ENCODE measurements at regions not wholly inside any gene's neighbourhood (a gene's known extent, or its start where the extent isn't known, plus 50 kb on each side); places are given as distances from the start of the nearest gene placed in this dataset.

- H3K4me1 ChIP-seq (ENCODE audit: control insufficient read depth in 1 of 2, insufficient read depth in 1 of 2, low read depth in 1 of 2, low read length in 1 of 2), result no peaks in the 10 kb centered on the region
- H3K36me3 ChIP-seq, result no peaks in the 10 kb centered on the region
- H3K4me3 ChIP-seq (ENCODE audit: low read depth in 1 of 2, low read length in 1 of 2), result no peak overlapping the region
- no peaks in the 10 kb centered on the region for H3K9me3 ChIP-seq
- H3K27me3 ChIP-seq, result no peaks in the 10 kb centered on the region
- H3K27ac ChIP-seq, result no peak overlapping the region
- TF ChIP-seq, protein P1, sequence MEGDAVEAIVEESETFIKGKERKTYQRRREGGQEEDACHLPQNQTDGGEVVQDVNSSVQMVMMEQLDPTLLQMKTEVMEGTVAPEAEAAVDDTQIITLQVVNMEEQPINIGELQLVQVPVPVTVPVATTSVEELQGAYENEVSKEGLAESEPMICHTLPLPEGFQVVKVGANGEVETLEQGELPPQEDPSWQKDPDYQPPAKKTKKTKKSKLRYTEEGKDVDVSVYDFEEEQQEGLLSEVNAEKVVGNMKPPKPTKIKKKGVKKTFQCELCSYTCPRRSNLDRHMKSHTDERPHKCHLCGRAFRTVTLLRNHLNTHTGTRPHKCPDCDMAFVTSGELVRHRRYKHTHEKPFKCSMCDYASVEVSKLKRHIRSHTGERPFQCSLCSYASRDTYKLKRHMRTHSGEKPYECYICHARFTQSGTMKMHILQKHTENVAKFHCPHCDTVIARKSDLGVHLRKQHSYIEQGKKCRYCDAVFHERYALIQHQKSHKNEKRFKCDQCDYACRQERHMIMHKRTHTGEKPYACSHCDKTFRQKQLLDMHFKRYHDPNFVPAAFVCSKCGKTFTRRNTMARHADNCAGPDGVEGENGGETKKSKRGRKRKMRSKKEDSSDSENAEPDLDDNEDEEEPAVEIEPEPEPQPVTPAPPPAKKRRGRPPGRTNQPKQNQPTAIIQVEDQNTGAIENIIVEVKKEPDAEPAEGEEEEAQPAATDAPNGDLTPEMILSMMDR (IDR thresholded peaks at IDR 0.05), result no peak
Observed at GRCh38 chr4:181528570-181529184, 714.5 kb upstream of the TENM3 start.

DNA sequence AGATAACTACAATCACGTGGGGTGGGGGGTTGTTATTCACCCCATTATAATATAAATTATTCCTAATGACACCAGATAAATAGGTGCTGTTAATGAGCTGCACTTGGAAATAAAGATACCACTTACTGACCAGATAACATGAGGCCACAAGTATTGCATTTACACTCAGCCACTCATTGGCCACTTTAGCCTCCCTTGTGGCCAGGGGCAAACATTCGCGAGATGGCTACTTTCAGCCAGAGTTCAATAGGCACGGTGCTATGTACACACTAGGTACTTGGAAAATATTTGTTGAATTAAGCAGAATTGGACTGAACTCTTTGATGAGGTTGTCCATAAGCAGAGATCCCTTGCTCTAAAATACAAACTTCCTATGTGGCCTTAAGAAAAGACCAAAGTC, 713.7 kb upstream of the TENM3 start:
- no peaks in the 10 kb centered on the region for H3K9me3 ChIP-seq
- H3K27me3 ChIP-seq, result no peaks in the 10 kb centered on the region
- TF ChIP-seq, protein P1 (IDR thresholded peaks at IDR 0.05), result no peak
- H3K4me3 ChIP-seq (ENCODE audit: low read depth in 1 of 2, low read length in 1 of 2), result no peak overlapping the region
- no peak overlapping the region for H3K27ac ChIP-seq
- H3K36me3 ChIP-seq, result no peaks in the 10 kb centered on the region
- no peaks in the 10 kb centered on the region for H3K4me1 ChIP-seq (ENCODE audit: control insufficient read depth in 1 of 2, insufficient read depth in 1 of 2, low read depth in 1 of 2, low read length in 1 of 2)

GRCh38 chr4:181536196-181536746, 706.9 kb upstream of the TENM3 start:
- no peaks in the 10 kb centered on the region for H3K36me3 ChIP-seq

DNA sequence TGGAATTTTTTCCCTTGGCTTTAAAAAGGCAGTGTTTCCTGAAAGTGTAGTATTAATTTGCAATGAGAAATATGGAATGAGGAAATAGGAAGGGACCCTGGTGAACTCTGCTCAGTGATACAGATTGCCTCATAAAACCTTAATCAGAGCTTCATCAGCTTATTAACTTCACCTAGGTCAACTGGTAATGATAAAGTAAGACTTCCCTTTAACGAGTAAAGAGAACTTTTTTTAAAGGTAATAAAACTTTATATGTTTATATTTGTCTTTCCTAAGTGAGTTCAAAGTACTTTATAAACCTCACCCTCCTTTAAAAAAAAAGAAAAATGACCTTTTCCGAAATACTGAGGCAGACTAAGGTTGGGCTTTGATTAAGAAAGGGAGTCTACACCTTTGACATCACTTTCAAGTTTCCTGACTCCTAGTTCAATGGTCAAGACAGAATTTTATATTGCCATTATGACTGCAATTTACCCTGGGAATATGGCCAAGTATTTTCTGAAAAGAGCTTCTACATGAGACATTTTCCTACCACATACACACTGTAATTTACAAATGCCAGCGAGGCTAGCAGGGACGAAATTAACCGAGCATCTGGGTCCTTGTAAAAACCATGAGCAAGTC, 706.3 kb upstream of the TENM3 start:
- Histone ChIP-seq H3K9me3 (no peaks in the 10 kb centered on the region), H3K36me3 (no peaks in the 10 kb centered on the region), H3K4me1 (ENCODE audit: control insufficient read depth in 1 of 2, insufficient read depth in 1 of 2, low read depth in 1 of 2, low read length in 1 of 2) (no peaks in the 10 kb centered on the region), H3K27ac (no peak overlapping the region), H3K27me3 (no peaks in the 10 kb centered on the region), H3K4me3 (ENCODE audit: low read depth in 1 of 2, low read length in 1 of 2) (no peak overlapping the region)
- TF ChIP-seq, protein P1 (IDR thresholded peaks at IDR 0.05), result no peak

More at GRCh38 chr4:181536196-181536746, 706.9 kb upstream of the TENM3 start:
- Histone ChIP-seq H3K27ac (no peak overlapping the region), H3K27me3 (no peaks in the 10 kb centered on the region), H3K4me1 (ENCODE audit: control insufficient read depth in 1 of 2, insufficient read depth in 1 of 2, low read depth in 1 of 2, low read length in 1 of 2) (no peaks in the 10 kb centered on the region), H3K4me3 (ENCODE audit: low read depth in 1 of 2, low read length in 1 of 2) (no peak overlapping the region), H3K9me3 (no peaks in the 10 kb centered on the region)
- TF ChIP-seq, protein P1 (IDR thresholded peaks at IDR 0.05), result no peak

DNA sequence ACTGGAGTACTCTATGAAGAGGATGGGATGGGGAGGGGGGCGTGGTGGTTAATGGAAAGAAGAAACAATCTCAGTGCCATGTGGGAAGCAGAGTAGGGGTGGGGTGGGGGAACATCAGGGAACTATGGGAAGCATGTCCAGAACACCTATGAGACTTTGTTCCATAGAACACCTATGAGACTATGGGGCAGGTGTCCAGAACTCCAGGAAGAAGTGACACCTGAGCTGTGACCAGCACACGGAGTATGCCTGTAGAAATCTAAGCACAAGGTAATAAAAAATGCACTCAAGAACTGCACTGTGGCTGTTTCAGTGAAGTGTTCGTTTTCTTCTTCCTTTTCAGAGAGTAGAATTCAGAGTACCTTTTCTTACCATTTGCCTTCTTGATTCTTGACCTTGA, 704.8 kb upstream of the TENM3 start:
- H3K27ac ChIP-seq, result no peak overlapping the region
- no peak overlapping the region for H3K4me3 ChIP-seq (ENCODE audit: low read depth in 1 of 2, low read length in 1 of 2)
- no peaks in the 10 kb centered on the region for H3K27me3 ChIP-seq
- TF ChIP-seq, protein P1 (IDR thresholded peaks at IDR 0.05), result no peak
- no peaks in the 10 kb centered on the region for H3K4me1 ChIP-seq (ENCODE audit: control insufficient read depth in 1 of 2, insufficient read depth in 1 of 2, low read depth in 1 of 2, low read length in 1 of 2)
- H3K36me3 ChIP-seq, result no peaks in the 10 kb centered on the region
- H3K9me3 ChIP-seq, result no peaks in the 10 kb centered on the region
